Transverse colon (tissue), 4 donors: ENCODE measurements at regions not wholly inside any gene's neighbourhood (a gene's known extent, or its start where the extent isn't known, plus 50 kb on each side); places are given as distances from the start of the nearest gene placed in this dataset.

Experiments used
- CTCF ChIP-seq, 5 experiments: fragments of 200-600 bp in 3 of 5; fragments of 450-650 bp in 2 of 5; sonication (generic) in 3 of 5; IDR thresholded peaks; 1 replicate in 2 of 5; 2 replicates in 3 of 5; pipeline ENCODE4 v1.5.1; 2016 to 2017; ENCODE audit warnings: antibody characterized with exemption in 5 of 5, inconsistent platforms in 3 of 5, mild to moderate bottlenecking in 2 of 5, moderate library complexity in 1 of 5
- POLR2A ChIP-seq: fragments of 450-650 bp; IDR thresholded peaks from one replicate; pipeline ENCODE4 v1.6.1; 2016; ENCODE audit warnings: antibody characterized with exemption, mild to moderate bottlenecking, moderate library complexity
- POLR2AphosphoS5 ChIP-seq, 3 donors: sonication (generic); formaldehyde crosslinking; IDR thresholded peaks; one replicate each; pipeline ENCODE4 v1.6.1; 2016; ENCODE audit warnings: antibody characterized with exemption in 3 of 3

GRCh38 chr10:78702186-78702585 is 366.6 kb upstream of the ZMIZ1 start:
- no peak for TF ChIP-seq CTCF (IDR thresholded peaks at IDR 0.05)
- no peak for TF ChIP-seq POLR2AphosphoS5 (IDR thresholded peaks at IDR 0.05)
- no peak for TF ChIP-seq POLR2A
